Peyer's patch (tissue), 4 donors: ENCODE measurements at regions not wholly inside any gene's neighbourhood (a gene's known extent, or its start where the extent isn't known, plus 50 kb on each side); places are given as distances from the start of the nearest gene placed in this dataset.

Source experiments
- CTCF ChIP-seq, 6 experiments: fragments of 450-650 bp in 4 of 6; fragments of 200-600 bp in 2 of 6; sonication (generic) in 1 of 6; IDR thresholded peaks; one replicate each; pipeline ENCODE4 v1.5.1; 2017 to 2019; ENCODE audit warnings: antibody characterized with exemption in 6 of 6, mild to moderate bottlenecking in 3 of 6, moderate library complexity in 1 of 6
- POLR2A ChIP-seq, 2 donors: fragments of 450-650 bp; IDR thresholded peaks; one replicate each; pipeline ENCODE4 v1.5.1; 2017; ENCODE audit warnings: antibody characterized with exemption in 2 of 2, mild to moderate bottlenecking in 2 of 2, moderate library complexity in 2 of 2

DNA sequence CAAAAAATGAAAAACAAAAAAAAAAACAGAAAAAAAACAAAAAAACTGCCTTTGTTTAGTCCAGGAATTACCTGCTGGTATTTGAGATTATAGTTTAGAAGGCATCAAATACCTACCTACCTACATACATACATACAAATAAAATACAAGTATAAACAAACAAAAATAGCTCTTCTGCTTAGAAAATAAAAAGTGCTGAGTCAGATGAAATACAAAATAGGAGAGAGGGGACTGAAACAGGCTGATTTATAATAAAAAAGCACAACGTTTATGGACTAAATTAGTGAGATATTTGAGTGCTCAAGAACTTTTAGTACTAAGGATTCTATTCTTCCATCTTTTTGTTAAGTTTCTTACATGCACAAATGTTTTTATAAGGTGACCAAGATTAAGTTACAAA lies 980.8 kb downstream of the PLA2G4A start:
- no peak for TF ChIP-seq CTCF (IDR thresholded peaks at IDR 0.05)
- TF ChIP-seq POLR2A (IDR thresholded peaks at IDR 0.05), result no peak
